HG02798 (cell line): ENCODE measurements at regions not wholly inside any gene's neighbourhood (a gene's known extent, or its start where the extent isn't known, plus 50 kb on each side); places are given as distances from the start of the nearest gene placed in this dataset.
"Not testable (repeated sequence)": the region's sequence is repeated elsewhere in the genome, so short reads cannot be mapped to it uniquely, and the experiment has no call there.

ENCODE experiments used
- ATAC-seq: cut with Tn5 transposase; IDR thresholded peaks from one replicate; pipeline ENCODE4 v1.9.1; 2021; ENCODE audit warnings: mild to moderate bottlenecking; ENCODE audit not compliant: unreplicated experiment, poor library complexity

GRCh38 chr3:79953591-79954101 is 185.8 kb upstream of the ROBO1 start:
- no peak for ATAC-seq

DNA sequence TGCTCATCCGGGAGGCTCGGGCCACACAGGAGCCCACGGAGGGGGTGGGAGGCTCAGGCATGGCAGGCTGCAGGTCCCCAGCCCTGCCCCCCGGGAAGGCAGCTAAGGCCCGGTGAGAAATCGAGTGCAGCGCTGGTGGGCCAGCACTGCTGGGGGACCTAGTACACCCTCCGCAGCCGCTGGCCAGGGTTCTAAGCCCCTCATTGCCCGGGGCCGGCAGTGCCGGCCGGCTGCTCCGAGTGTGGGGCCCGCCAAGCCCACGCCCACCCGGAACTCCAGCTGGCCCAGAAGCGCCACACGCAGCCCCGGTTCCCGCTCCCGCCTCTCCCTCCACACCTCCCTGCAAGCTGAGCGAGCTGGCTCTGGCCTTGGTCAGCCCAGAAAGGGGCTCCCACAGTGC is 183.6 kb upstream of the ROBO1 start:
- ATAC-seq, result not testable (repeated sequence)

DNA sequence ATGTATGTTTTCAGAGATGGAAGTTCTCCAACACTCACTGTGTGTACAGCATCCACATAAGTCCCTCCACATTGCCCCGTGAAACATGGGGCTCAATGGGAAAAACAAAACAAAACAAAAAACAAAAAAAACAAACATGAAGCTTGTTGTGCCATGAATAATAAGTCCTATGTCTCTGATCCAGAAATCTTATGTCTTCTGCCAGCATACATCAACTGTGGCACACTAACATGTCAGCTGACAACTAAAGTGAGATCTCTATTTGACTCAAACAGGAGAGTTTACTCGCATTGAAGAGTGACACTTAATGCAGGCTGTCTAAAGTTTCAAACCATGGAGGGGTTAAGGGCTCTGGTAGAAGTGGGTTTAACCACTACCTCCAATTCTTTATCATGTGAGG is 180.2 kb upstream of the ROBO1 start:
- no peak for ATAC-seq

GRCh38 chr3:79947469-79947868 is 179.7 kb upstream of the ROBO1 start:
- no peak for ATAC-seq

GRCh38 chr3:79937567-79937966 is 169.8 kb upstream of the ROBO1 start:
- no peak for ATAC-seq

- no peak for ATAC-seq
Measured at GRCh38 chr3:79930196-79930595, 162.4 kb upstream of the ROBO1 start.

DNA sequence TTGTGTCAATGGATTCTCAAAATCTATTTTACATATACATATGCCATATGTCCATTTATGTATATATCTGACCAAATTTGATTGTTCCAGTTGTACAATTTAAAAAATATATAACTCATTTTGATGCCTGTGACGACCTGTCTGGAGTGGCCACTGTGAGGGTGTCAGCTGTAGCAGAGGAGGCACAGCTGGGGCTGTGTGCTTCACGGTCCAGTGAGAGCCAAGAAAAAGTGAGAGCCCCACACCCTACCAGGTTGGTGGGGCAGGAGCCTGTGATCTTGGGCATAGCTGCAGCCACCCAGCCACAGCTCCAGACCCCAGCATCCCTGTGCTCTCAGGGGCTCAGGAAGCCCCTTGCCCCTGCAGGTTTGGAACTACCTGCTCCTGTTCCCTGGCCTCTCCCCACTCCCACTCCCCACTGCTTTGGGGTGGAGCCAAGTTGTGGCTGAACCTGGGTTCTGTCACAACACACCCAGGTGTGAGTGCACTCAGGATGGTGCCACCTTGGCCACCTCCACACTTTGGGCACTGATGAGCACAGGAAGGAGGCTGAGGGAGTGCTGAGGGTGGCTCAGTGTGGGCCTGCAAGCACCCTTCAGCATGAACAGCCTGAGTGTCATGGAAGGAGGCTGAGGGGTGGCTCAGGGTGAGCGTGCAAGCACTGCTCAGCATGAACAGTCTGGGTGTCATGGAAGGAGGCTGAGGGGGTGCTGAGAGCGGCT is 161.1 kb upstream of the ROBO1 start:
- no peak for ATAC-seq

GRCh38 chr3:79926522-79926921 is 158.7 kb upstream of the ROBO1 start:
- no peak for ATAC-seq

GRCh38 chr3:79922633-79923032 is 154.8 kb upstream of the ROBO1 start:
- ATAC-seq, result no peak

- no peak for ATAC-seq
Measured at GRCh38 chr3:79917561-79917960, 149.8 kb upstream of the ROBO1 start.

- no peak for ATAC-seq
Measured at GRCh38 chr3:79910337-79910736, 142.5 kb upstream of the ROBO1 start.

DNA sequence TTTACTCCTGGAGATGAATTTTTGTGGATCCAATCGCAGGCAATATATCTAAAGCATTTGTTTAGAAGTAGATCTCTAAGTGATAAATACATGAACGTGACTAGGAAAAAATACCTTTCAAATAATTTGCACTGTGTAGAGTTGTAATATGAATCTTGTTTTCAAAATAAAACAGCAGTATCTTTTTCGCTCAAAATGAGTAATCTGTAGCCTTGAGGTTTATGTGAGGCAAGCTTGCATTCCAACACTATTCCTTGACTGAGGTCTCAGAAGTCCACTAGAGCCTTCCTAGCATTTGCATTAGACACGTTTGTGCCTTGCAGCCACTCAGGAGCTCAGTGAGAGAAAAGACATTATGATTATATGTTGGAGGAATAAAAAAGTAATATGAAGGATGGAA is 138.3 kb upstream of the ROBO1 start:
- ATAC-seq, result no peak

- no peak for ATAC-seq
Measured at GRCh38 chr3:79902151-79902550, 134.4 kb upstream of the ROBO1 start.

DNA sequence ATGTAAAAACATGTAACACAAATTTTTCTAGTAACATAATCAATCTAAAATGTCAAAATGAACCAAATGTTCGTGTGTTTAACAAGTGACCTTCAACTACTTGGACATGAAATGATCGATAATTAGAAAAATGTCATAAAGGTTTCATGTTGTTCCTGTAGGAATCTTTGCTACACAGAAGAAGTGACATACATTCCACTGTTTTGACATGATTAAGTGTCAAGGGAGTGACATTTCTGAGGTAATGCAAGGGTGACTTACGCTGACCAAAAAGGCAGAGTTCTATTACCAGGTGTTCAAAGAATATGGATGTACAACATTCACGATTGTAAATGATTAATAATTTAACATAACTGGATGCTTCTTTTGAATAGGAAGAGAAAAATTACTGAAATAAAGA is 131.1 kb upstream of the ROBO1 start:
- no peak for ATAC-seq

DNA sequence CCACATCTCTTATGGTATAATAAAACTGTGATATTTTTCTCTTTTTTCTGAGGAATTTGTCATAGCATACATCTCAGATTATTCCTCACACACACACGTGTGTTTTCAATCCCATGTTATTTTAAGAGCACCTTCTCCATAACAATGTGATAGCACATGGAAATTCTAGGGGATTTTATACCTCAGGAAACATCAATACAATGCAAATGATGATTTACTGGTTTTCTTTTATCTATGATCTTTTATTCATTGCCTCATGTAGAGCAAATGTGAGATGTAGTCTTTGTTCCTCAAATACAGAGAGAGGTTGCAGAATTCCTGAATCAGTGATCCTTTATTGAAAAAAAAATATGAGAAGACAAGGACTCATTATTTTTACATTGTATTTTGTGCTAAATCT is 128.3 kb upstream of the ROBO1 start:
- ATAC-seq, result no peak

GRCh38 chr3:79887213-79887612 is 119.4 kb upstream of the ROBO1 start:
- ATAC-seq, result no peak

GRCh38 chr3:79886204-79886603 is 118.4 kb upstream of the ROBO1 start:
- ATAC-seq, result no peak

DNA sequence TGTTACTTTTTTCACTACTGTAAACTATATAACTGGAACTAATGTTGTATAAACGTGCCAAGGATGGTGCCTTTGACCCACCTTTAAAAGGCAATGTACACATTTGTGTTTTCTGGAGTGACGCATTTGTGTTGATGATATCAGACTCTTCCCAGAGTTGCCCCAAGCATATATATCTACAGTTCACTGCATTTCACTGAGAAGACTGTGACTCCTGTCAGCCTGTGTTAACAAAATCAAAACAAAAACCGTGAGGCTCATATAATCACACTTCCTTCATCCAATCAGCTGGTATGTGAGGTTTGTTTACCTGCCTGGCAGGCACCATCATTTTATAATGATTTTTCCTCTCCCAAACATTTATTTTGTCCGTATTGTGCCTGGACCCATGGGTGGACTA is 117.6 kb upstream of the ROBO1 start:
- ATAC-seq, result no peak

DNA sequence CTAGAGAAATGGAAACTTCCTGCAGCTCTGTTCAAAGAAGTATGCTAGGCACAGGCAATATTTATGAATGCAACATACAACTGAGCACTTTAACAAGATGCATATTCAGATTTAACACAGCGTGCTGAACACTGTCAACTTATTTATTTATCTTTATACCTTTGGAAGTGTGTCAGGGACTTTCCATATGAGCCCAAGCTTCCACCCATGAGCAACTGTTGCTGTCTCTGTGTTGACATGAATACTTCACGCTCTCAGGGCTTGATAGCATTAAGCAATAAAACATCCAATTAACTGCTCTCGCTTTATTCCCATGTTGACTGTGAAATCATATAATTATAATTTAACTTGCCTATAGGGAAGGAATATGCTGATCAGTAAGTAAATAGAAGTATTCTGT is 116.6 kb upstream of the ROBO1 start:
- ATAC-seq, result no peak

DNA sequence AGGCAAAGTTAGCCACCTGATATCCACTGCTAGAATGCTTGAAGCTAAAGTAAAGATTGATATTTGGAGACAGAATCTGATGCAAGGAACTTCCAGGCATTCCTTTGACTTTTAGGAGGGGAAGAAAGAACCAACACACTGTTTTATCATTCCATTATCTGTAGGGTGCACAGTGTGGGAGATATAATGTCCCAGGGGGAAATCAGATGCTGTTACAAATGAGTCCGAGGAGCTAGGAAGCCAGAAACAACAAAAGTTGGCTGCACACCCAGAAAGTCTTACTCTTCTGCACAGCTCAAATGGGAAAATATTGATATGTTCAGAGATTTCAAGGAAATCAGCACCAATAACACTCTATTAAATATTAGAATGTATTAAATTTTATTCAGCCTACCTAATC is 113.6 kb upstream of the ROBO1 start:
- no peak for ATAC-seq

GRCh38 chr3:79878708-79879107 is 110.9 kb upstream of the ROBO1 start:
- ATAC-seq, result no peak

DNA sequence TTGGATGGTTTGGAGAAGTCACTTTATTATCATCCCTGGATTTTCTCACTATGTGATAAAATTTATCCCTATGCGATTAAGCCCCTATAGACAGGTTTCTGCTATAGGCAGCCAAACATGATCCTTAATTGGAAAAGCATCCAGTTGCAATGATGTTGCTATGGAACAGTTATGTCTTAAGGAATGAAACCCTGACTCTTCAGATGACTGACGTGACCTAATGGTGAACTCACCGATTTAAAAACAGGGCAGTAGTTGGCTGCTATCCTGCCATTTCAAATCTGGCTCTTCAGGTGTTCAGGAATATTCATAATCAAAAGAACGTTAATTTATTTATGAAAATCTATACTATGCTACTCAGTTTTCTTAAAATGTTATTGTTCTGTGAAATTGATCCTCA is 106.8 kb upstream of the ROBO1 start:
- ATAC-seq, result no peak

DNA sequence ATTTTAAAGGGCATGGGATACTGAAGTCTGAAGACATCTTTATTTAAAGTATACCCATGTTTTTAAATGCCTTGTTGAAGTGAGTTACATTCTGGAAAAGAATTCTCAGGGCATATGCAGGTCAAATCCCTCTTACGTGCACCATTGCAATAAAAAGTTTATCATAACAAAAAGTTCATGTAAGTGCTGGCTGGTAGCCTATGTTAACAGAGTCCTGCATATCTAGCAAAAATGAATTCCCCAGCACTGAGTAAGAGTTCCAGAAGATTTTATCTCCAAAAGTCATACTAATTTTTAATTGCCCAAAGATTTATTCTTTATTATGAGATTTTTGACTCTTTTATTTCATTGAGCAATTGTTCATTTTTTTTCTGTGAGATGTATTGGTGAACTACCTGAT is 104.7 kb upstream of the ROBO1 start:
- no peak for ATAC-seq
